K562 (cell line): ENCODE measurements at regions not wholly inside any gene's neighbourhood (a gene's known extent, or its start where the extent isn't known, plus 50 kb on each side); places are given as distances from the start of the nearest gene placed in this dataset.

ENCODE experiments used
- ATAC-seq: fragments of 200-7000 bp; cut with Tn5 transposase; 3 replicates; pipeline ENCODE4 v1.9.1; 2020; ENCODE audit warnings: moderate library complexity
- BruUV-seq: library from RNA; stranded (reverse); fragments of 400-500 nt; replicated peaks from 2 replicates; lab custom pipeline; 2021; lab: Mats Ljungman, UMichigan
- CTCF ChIA-PET: fragments of 300-600 bp; formaldehyde crosslinking; extraction: SDS; loops from one replicate; lab custom pipeline; 2021; ENCODE audit warnings: low intra/inter-chr PET ratio; lab: Yijun Ruan, JAX
- POLR2A ChIA-PET: fragments of 300-600, 350-650 bp; sonication (Branson Sonifier 250); formaldehyde crosslinking; extraction: SDS; loops from one replicate; lab custom pipeline; 2021; ENCODE audit warnings: antibody characterized with exemption, inconsistent platforms; lab: Yijun Ruan, JAX
- DNase-seq, 4 experiments: peaks; one replicate each; pipeline versions ENCODE4 v3.0.0 to v3.0.0-alpha.2; 2011 to 2018; ENCODE audit warnings: low spot score in 3 of 4, mixed read lengths in 3 of 4; ENCODE audit errors: extremely low read depth in 1 of 4
- FAIRE-seq: peaks from 2 replicates; lab custom pipeline; 2011; peaks lifted over from hg19 to GRCh38; lab: Jason Lieb, UNC
- H2AFZ ChIP-seq: 2 replicates; pipeline ENCODE4 v1.6.0; 2011; ENCODE audit warnings: low read depth, low read length, control low read depth, inconsistent platforms
- H3K27ac ChIP-seq: fragments of 200-600 bp; 3 replicates; pipeline ENCODE4 v1.8.0; 2011; ENCODE audit warnings: low read depth, mild to moderate bottlenecking, control low read depth, inconsistent platforms, low read length, moderate library complexity, mixed read lengths; ENCODE audit errors: extremely low read depth
- H3K27me3 ChIP-seq, 2 experiments: fragments of 300-600 bp in 1 of 2; 2 replicates in 1 of 2; 3 replicates in 1 of 2; pipeline versions ENCODE4 v1.6.0 to v1.8.0; 2011; ENCODE audit warnings: inconsistent platforms in 2 of 2, low read length in 2 of 2, mild to moderate bottlenecking in 1 of 2, mixed read lengths in 1 of 2, moderate library complexity in 1 of 2; ENCODE audit not compliant: control insufficient read depth in 2 of 2, insufficient read depth in 2 of 2
- H3K36me3 ChIP-seq: fragments of 300-600 bp; 3 replicates; pipeline ENCODE4 v1.8.0; 2011; ENCODE audit warnings: mild to moderate bottlenecking, low read length, inconsistent platforms; ENCODE audit not compliant: control insufficient read depth, insufficient read depth
- H3K4me1 ChIP-seq, 2 experiments: fragments of 200-600 bp in 1 of 2; replicated peaks in 1 of 2; 2 replicates in 1 of 2; 3 replicates in 1 of 2; pipeline versions ENCODE4 v1.5.1 to v1.8.0; 2011; ENCODE audit warnings: inconsistent platforms in 2 of 2, low read length in 2 of 2, mild to moderate bottlenecking in 1 of 2, mixed read lengths in 1 of 2, moderate library complexity in 1 of 2; ENCODE audit not compliant: control insufficient read depth in 2 of 2, insufficient read depth in 2 of 2
- H3K4me2 ChIP-seq: 2 replicates; pipeline ENCODE4 v1.6.1; 2011; ENCODE audit warnings: low read length, control low read depth, inconsistent platforms, mixed read lengths; ENCODE audit not compliant: insufficient read depth
- H3K4me3 ChIP-seq: fragments of 200-600 bp; sonication (generic), shearing (Covaris generic); 2 replicates; pipeline ENCODE4 v1.5.1; 2016; ENCODE audit warnings: control low read depth, inconsistent platforms
- H3K79me2 ChIP-seq: fragments of 200-600 bp; 3 replicates; pipeline ENCODE4 v1.8.0; 2011; ENCODE audit warnings: low read length, inconsistent platforms; ENCODE audit not compliant: control insufficient read depth, insufficient read depth
- H3K9ac ChIP-seq, 2 experiments: 2 replicates each; pipeline versions ENCODE4 v1.6.0 to v1.6.1; 2011; ENCODE audit warnings: low read depth in 2 of 2, low read length in 2 of 2, control low read depth in 1 of 2, inconsistent platforms in 1 of 2, mild to moderate bottlenecking in 1 of 2, mixed read lengths in 1 of 2; ENCODE audit not compliant: insufficient read depth in 1 of 2
- H3K9me1 ChIP-seq: one replicate; pipeline ENCODE4 v1.6.0; 2011; ENCODE audit warnings: inconsistent platforms, mild to moderate bottlenecking, low read length, moderate library complexity; ENCODE audit not compliant: control insufficient read depth, insufficient read depth
- H3K9me3 ChIP-seq: replicated peaks from 2 replicates; pipeline ENCODE4 v1.5.1; 2011; ENCODE audit warnings: low read depth, low read length, inconsistent platforms; ENCODE audit not compliant: control insufficient read depth, insufficient read depth
- H4K20me1 ChIP-seq: replicated peaks from 2 replicates; pipeline ENCODE4 v1.6.1; 2011; ENCODE audit warnings: low read length, inconsistent platforms, mixed read lengths; ENCODE audit not compliant: control insufficient read depth, insufficient read depth
- DACH1 ChIP-seq: fragments of 450-650 bp; IDR thresholded peaks from 2 replicates; pipeline ENCODE4 v1.6.1; 2018; ENCODE audit not compliant: partially characterized antibody
- HDGF ChIP-seq: fragments of 450-650 bp; IDR thresholded peaks from 2 replicates; pipeline ENCODE4 v1.6.1; 2016
- ILF3 ChIP-seq: fragments of 450-650 bp; IDR thresholded peaks from 2 replicates; pipeline ENCODE4 v1.6.1; 2018; ENCODE audit warnings: antibody characterized with exemption, mild to moderate bottlenecking, moderate library complexity, borderline replicate concordance
- KDM4B ChIP-seq, 2 experiments: fragments of 450-650 bp in 1 of 2; sonication (generic) in 1 of 2; IDR thresholded peaks; 2 replicates each; pipeline ENCODE4 v1.6.1; 2016 to 2017; ENCODE audit warnings: borderline replicate concordance in 2 of 2, antibody characterized with exemption in 1 of 2, low read depth in 1 of 2, mild to moderate bottlenecking in 1 of 2
- MBD2 ChIP-seq: sonication (generic); IDR thresholded peaks from 2 replicates; pipeline ENCODE4 v1.6.1; 2016; ENCODE audit warnings: low read depth, borderline replicate concordance
- MXD1 ChIP-seq: fragments of 250-450 bp; sonication (Bioruptor Pico); IDR thresholded peaks from 2 replicates; pipeline ENCODE4 v1.8.0; 2021; ENCODE audit warnings: borderline replicate concordance, mild to moderate bottlenecking, moderate library complexity; ENCODE audit not compliant: poor library complexity, severe bottlenecking
- POLR2H ChIP-seq: IDR thresholded peaks from 2 replicates; pipeline ENCODE4 v1.6.1; 2016; ENCODE audit warnings: missing genetic modification characterization, low read depth, mild to moderate bottlenecking, control low read depth, missing compliant biosample characterization, moderate library complexity
- PPARD ChIP-seq: fragments of 250-450 bp; sonication (Bioruptor Pico); IDR thresholded peaks from 2 replicates; pipeline ENCODE4 v1.8.0; 2022; ENCODE audit warnings: inconsistent platforms, mild to moderate bottlenecking, moderate library complexity
- PTTG1 ChIP-seq: fragments of 450-650 bp; IDR thresholded peaks from 2 replicates; pipeline ENCODE4 v1.6.1; 2016; ENCODE audit warnings: low read depth, mild to moderate bottlenecking, missing genetic modification characterization, missing compliant biosample characterization
- REST ChIP-seq, 2 experiments: fragments of 450-650 bp; formaldehyde crosslinking in 1 of 2; IDR thresholded peaks; 2 replicates each; pipeline versions ENCODE4 v1.4.0 to v1.6.1; 2014 to 2020; ENCODE audit warnings: mild to moderate bottlenecking in 2 of 2, borderline replicate concordance in 1 of 2, low read depth in 1 of 2
- SRSF3 ChIP-seq: fragments of 200-400 bp; formaldehyde crosslinking; IDR thresholded peaks from 2 replicates; pipeline ENCODE4 v1.6.1; 2016; ENCODE audit warnings: mild to moderate bottlenecking, low read length, moderate library complexity; ENCODE audit not compliant: insufficient read depth
- ZEB2 ChIP-seq: fragments of 450-650 bp; IDR thresholded peaks from 2 replicates; pipeline ENCODE4 v1.6.1; 2016
- ZNF239 ChIP-seq: fragments of 250-450 bp; sonication (Bioruptor Pico); IDR thresholded peaks from 2 replicates; pipeline ENCODE4 v1.4.0; 2020; ENCODE audit warnings: mild to moderate bottlenecking
- ZNF436 ChIP-seq: fragments of 250-450, 450-650 bp; sonication (Bioruptor Pico); formaldehyde crosslinking; IDR thresholded peaks from 2 replicates; pipeline ENCODE4 v1.7.0; 2020; ENCODE audit warnings: mild to moderate bottlenecking
- WGBS: fragments of 100-300 bp; shearing (Covaris generic); methylation state at CpG from one replicate; pipeline ENCODE4 v1.1.6; 2016; ENCODE audit warnings: low coverage, mixed read lengths; ENCODE audit not compliant: insufficient coverage; ENCODE audit errors: missing lambda C conversion rate; 5-methylcytosine and 5-hydroxymethylcytosine counted together
- in situ Hi-C: fragments of 300-500 bp; cut with MboI; formaldehyde crosslinking; loops from 4 replicates; pipeline ENCODE4 v1.15.0; 2018; ENCODE audit warnings: inconsistent platforms, mixed read lengths
- intact Hi-C: fragments of 100-400 bp; cut with micrococcal nuclease; formaldehyde crosslinking; loops from 2 replicates; pipeline ENCODE4 v1.14.2; 2022

DNA sequence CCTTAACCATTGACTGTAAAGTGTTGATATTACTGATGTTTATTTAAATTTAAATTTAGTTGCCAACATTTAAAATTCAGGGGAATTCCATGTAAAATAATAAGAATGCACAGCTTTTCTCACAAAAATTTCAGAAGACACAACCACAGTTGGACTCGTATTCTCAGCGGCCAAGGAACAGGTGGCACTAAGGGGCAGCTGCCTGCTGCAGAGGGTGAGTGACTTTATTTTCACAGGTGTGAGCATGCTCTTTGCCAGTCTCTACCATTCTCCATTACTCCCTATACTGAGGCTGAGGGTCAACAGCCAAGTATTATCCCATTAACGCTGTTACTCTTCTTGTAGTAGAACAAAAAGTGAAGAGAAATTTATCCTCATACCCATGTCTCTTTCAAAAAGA, 92.1 kb upstream of the GADL1 start:
- H4K20me1 ChIP-seq = no peaks in the 10 kb centered on the region
- no peak overlapping the region for H3K9ac ChIP-seq
- DNase-seq (no peak), FAIRE-seq (no peak), ATAC-seq (no peak)
- ChIA-PET CTCF (no interaction called here), POLR2A (no interaction called here)
- no peak overlapping the region for H2AFZ ChIP-seq
- H3K4me1 ChIP-seq = no peaks in the 10 kb centered on the region
- in situ Hi-C loops = no loop called here
- H3K4me2 ChIP-seq = no peak overlapping the region
- intact Hi-C loops = no loop called here
- H3K9me1 ChIP-seq = no peaks in the 10 kb centered on the region
- H3K27me3 ChIP-seq = no peaks in the 10 kb centered on the region
- H3K9me3 ChIP-seq = no peaks in the 10 kb centered on the region
- H3K27ac ChIP-seq = no peak overlapping the region
- H3K79me2 ChIP-seq = no peaks in the 10 kb centered on the region
- BruUV-seq = no TSS peak
- WGBS = 2% methylated on average over 3 of the region's 3 CpGs
- no peaks in the 10 kb centered on the region for H3K36me3 ChIP-seq
- no peak overlapping the region for H3K4me3 ChIP-seq
- TF ChIP-seq ILF3 (no peak), ZNF239 (CRISPR knock-in tag) (no peak), REST (IDR thresholded peaks at IDR 0.05; ENCODE audit: borderline replicate concordance) (no peak), REST (CRISPR knock-in tag; IDR thresholded peaks at IDR 0.05; ENCODE audit: low read depth) (no peak), POLR2H (tag) (no peak), MBD2 (no peak), KDM4B (IDR thresholded peaks at IDR 0.05; ENCODE audit: borderline replicate concordance in 2 of 2, low read depth in 1 of 2) (no peak), HDGF (no peak), ZEB2 (no peak), DACH1 (no peak), ZNF436 (CRISPR knock-in tag) (no peak), MXD1 (CRISPR knock-in tag) (no peak), SRSF3 (no peak), PPARD (CRISPR knock-in tag) (no peak), PTTG1 (tag) (no peak)
